ENCODE measurements at regions not wholly inside any gene's neighbourhood (a gene's known extent, or its start where the extent isn't known, plus 50 kb on each side); places are given as distances from the start of the nearest gene placed in this dataset.

GRCh38 chr3:162441716-162442115 lies 945.1 kb downstream of the OTOL1 start:
- no TSS peak for BruUV-seq (replicated peaks)
- Histone ChIP-seq H4K20me1 (ENCODE audit: insufficient read depth, low read length) (no peaks in the 10 kb centered on the region), H3K4me2 (ENCODE audit: low read depth, low read length) (no peak overlapping the region), H3K4me1 (ENCODE audit: insufficient read depth, low read length) (no peaks in the 10 kb centered on the region), H3K27ac (ENCODE audit: extremely low read length, insufficient read depth, low read length) (no peak overlapping the region), H3K4me3 (replicated peaks in 1 of 3; ENCODE audit: insufficient read depth in 1 of 3, low read depth in 2 of 3, low read length in 3 of 3) (no peak overlapping the region), H3K36me3 (replicated peaks in 1 of 2; ENCODE audit: control insufficient read depth in 1 of 2, insufficient read depth in 2 of 2, low read length in 2 of 2) (no peaks in the 10 kb centered on the region), H3K9me3 (ENCODE audit: low read length) (peaks cover 11% of the 10 kb centered on the region; the same call in 1 of the 2 replicates), H3K9ac (ENCODE audit: insufficient read depth, low read depth, low read length) (no peak overlapping the region), H3K79me2 (ENCODE audit: insufficient read depth, low read length) (no peaks in the 10 kb centered on the region), H3K27me3 (ENCODE audit: control insufficient read depth in 1 of 2, insufficient read depth in 2 of 2, low read length in 2 of 2) (no peaks in the 10 kb centered on the region), H2AFZ (ENCODE audit: low read length) (no peak overlapping the region)
- no peak for TF ChIP-seq HNRNPH1 (optimal IDR thresholded peaks at IDR 0.05; ENCODE audit: low read depth, low read length)
- TF ChIP-seq GTF2F1 (IDR thresholded peaks at IDR 0.05; ENCODE audit: low read length) = no peak
- no peak for TF ChIP-seq NFIB (CRISPR knock-in tag; IDR thresholded peaks at IDR 0.05; ENCODE audit: borderline replicate concordance)
- TF ChIP-seq, protein P1, sequence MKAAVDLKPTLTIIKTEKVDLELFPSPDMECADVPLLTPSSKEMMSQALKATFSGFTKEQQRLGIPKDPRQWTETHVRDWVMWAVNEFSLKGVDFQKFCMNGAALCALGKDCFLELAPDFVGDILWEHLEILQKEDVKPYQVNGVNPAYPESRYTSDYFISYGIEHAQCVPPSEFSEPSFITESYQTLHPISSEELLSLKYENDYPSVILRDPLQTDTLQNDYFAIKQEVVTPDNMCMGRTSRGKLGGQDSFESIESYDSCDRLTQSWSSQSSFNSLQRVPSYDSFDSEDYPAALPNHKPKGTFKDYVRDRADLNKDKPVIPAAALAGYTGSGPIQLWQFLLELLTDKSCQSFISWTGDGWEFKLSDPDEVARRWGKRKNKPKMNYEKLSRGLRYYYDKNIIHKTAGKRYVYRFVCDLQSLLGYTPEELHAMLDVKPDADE (CRISPR knock-in tag; IDR thresholded peaks at IDR 0.05) = no peak
- TF ChIP-seq CENPT (CRISPR knock-in tag; IDR thresholded peaks at IDR 0.05; ENCODE audit: low read depth) = no peak
- TF ChIP-seq ETV6 (CRISPR knock-in tag; conservative IDR thresholded peaks at IDR 0.05) = no peak
- TF ChIP-seq DMAP1 (CRISPR knock-in tag; IDR thresholded peaks at IDR 0.05) = no peak
- ChIA-PET CTCF (ENCODE audit: low intra/inter-chr PET ratio, low total read pairs) (no interaction called here), POLR2A (no interaction called here)
- no peak for DNase-seq (ENCODE audit: low spot score)
- in situ Hi-C loops (cut with HindIII; ENCODE audit: extremely low pct_ligation_motif_present, low pct_unique_long_range_greater_than_20kb) (no loop called here), intact Hi-C loops (cut with micrococcal nuclease; ENCODE audit: unreplicated experiment) (no loop called here)
- FAIRE-seq = no peak
- ATAC-seq = no peak
- WGBS (ENCODE audit: low lambda C conversion rate) = 0% methylated on average over 1 of the region's 1 CpG

GRCh38 chr3:162443376-162443775 lies 946.8 kb downstream of the OTOL1 start:
- Histone ChIP-seq H3K27me3 (ENCODE audit: control insufficient read depth in 1 of 2, insufficient read depth in 2 of 2, low read length in 2 of 2) (no peaks in the 10 kb centered on the region), H3K4me3 (replicated peaks in 1 of 3; ENCODE audit: insufficient read depth in 1 of 3, low read depth in 2 of 3, low read length in 3 of 3) (no peak overlapping the region), H3K27ac (ENCODE audit: extremely low read length, insufficient read depth, low read length) (no peak overlapping the region), H3K79me2 (ENCODE audit: insufficient read depth, low read length) (no peaks in the 10 kb centered on the region), H3K4me1 (ENCODE audit: insufficient read depth, low read length) (no peaks in the 10 kb centered on the region), H2AFZ (ENCODE audit: low read length) (no peak overlapping the region), H3K9me3 (ENCODE audit: low read length) (peaks cover 11% of the 10 kb centered on the region; the same call in 1 of the 2 replicates), H3K9ac (ENCODE audit: insufficient read depth, low read depth, low read length) (no peak overlapping the region), H3K36me3 (replicated peaks in 1 of 2; ENCODE audit: control insufficient read depth in 1 of 2, insufficient read depth in 2 of 2, low read length in 2 of 2) (no peaks in the 10 kb centered on the region), H4K20me1 (ENCODE audit: insufficient read depth, low read length) (no peaks in the 10 kb centered on the region), H3K4me2 (ENCODE audit: low read depth, low read length) (no peak overlapping the region)
- no TSS peak for BruUV-seq (replicated peaks)
- in situ Hi-C loops (cut with HindIII; ENCODE audit: extremely low pct_ligation_motif_present, low pct_unique_long_range_greater_than_20kb) = no loop called here
- ChIA-PET POLR2A (no interaction called here), CTCF (ENCODE audit: low intra/inter-chr PET ratio, low total read pairs) (no interaction called here)
- no peak for FAIRE-seq
- intact Hi-C loops (cut with micrococcal nuclease; ENCODE audit: unreplicated experiment) = no loop called here
- no peak for DNase-seq (ENCODE audit: low spot score)
- ATAC-seq = no peak
- TF ChIP-seq, protein P2, sequence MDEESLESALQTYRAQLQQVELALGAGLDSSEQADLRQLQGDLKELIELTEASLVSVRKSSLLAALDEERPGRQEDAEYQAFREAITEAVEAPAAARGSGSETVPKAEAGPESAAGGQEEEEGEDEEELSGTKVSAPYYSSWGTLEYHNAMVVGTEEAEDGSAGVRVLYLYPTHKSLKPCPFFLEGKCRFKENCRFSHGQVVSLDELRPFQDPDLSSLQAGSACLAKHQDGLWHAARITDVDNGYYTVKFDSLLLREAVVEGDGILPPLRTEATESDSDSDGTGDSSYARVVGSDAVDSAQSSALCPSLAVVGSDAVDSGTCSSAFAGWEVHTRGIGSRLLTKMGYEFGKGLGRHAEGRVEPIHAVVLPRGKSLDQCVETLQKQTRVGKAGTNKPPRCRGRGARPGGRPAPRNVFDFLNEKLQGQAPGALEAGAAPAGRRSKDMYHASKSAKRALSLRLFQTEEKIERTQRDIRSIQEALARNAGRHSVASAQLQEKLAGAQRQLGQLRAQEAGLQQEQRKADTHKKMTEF (CRISPR knock-in tag; IDR thresholded peaks at IDR 0.05) = no peak
- TF ChIP-seq SCMH1 (CRISPR knock-in tag; IDR thresholded peaks at IDR 0.05; ENCODE audit: borderline replicate concordance) (no peak), POLR2AphosphoS5 (IDR thresholded peaks at IDR 0.05; ENCODE audit: low read depth, low read length) (no peak), ZNF761 (CRISPR knock-in tag; conservative IDR thresholded peaks at IDR 0.05) (no peak), MEF2D (CRISPR knock-in tag; IDR thresholded peaks at IDR 0.05) (no peak), ZNF12 (CRISPR knock-in tag; IDR thresholded peaks at IDR 0.05) (no peak), ZNF737 (CRISPR knock-in tag; IDR thresholded peaks at IDR 0.05; ENCODE audit: borderline replicate concordance) (no peak), CBX2 (IDR thresholded peaks at IDR 0.05; ENCODE audit: low read depth, low read length) (no peak), CBX2 (CRISPR knock-in tag; IDR thresholded peaks at IDR 0.05; ENCODE audit: low read depth) (no peak)
- TF ChIP-seq, protein P3, sequence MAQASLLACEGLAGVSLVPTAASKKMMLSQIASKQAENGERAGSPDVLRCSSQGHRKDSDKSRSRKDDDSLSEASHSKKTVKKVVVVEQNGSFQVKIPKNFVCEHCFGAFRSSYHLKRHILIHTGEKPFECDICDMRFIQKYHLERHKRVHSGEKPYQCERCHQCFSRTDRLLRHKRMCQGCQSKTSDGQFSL (CRISPR knock-in tag; IDR thresholded peaks at IDR 0.05) = no peak
- TF ChIP-seq, protein P4, sequence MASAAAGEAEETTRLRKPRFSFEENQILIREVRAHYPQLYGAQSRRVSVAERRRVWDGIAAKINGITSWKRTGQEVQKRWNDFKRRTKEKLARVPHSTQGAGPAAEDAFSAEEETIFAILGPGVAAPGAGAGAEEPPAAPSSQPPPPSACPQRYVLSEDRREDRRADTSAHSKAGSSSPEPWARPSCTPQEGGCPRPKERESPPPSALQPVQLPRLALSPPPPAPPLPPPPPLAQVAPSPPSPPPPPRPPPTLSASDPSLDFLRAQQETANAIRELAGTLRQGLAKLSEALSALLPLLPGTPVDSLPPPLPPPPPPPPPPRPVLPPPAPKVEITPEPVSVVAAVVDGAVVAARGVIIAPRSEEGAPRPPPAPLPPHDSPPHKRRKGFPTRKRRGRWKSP (CRISPR knock-in tag; IDR thresholded peaks at IDR 0.05) = no peak

Data from HepG2 (cell line).